IMR-90 (cell line): ENCODE measurements at regions not wholly inside any gene's neighbourhood (a gene's known extent, or its start where the extent isn't known, plus 50 kb on each side); places are given as distances from the start of the nearest gene placed in this dataset.

ENCODE experiments used
- ATAC-seq: fragments of 200-7000 bp; cut with Tn5 transposase; 2 replicates; pipeline ENCODE4 v1.9.1; 2020; ENCODE audit warnings: low read depth, mild to moderate bottlenecking, moderate library complexity
- BruUV-seq: library from RNA; stranded (reverse); fragments of 400-500 nt; replicated peaks from 2 replicates; lab custom pipeline; 2021; lab: Mats Ljungman, UMichigan
- CTCF ChIA-PET: fragments of 300-600 bp; formaldehyde crosslinking; extraction: SDS; loops from one replicate; lab custom pipeline; 2021; ENCODE audit warnings: antibody characterized with exemption; lab: Yijun Ruan, JAX
- POLR2A ChIA-PET: fragments of 300-600 bp; sonication (Branson Sonifier 250); formaldehyde crosslinking; loops from one replicate; lab custom pipeline; 2022; ENCODE audit warnings: antibody characterized with exemption; ENCODE audit not compliant: unreplicated experiment; lab: Charles Lee
- DNase-seq: peaks from one replicate; pipeline ENCODE4 v3.0.0; 2013
- H2AFZ ChIP-seq: replicated peaks from 2 replicates; pipeline ENCODE3; 2013; ENCODE audit warnings: low read length, mild to moderate bottlenecking; ENCODE audit not compliant: poor library complexity
- H2AK5ac ChIP-seq: 2 replicates; pipeline ENCODE4 v1.6.1; 2013; ENCODE audit warnings: low read depth, low read length, inconsistent platforms
- H2AK9ac ChIP-seq: replicated peaks from 2 replicates; pipeline ENCODE3; 2013; ENCODE audit warnings: mild to moderate bottlenecking, low read depth, low read length, moderate library complexity; ENCODE audit not compliant: poor library complexity
- H2BK120ac ChIP-seq: 2 replicates; pipeline ENCODE4 v1.6.1; 2013; ENCODE audit warnings: low read depth, low read length, inconsistent platforms
- H2BK15ac ChIP-seq: 3 replicates; pipeline ENCODE4 v1.6.1; 2013; ENCODE audit warnings: low read depth, low read length, inconsistent platforms
- H2BK20ac ChIP-seq: 2 replicates; pipeline ENCODE4 v1.6.1; 2013; ENCODE audit warnings: low read depth, mild to moderate bottlenecking, inconsistent platforms, low read length, moderate library complexity
- H2BK5ac ChIP-seq: 2 replicates; pipeline ENCODE4 v1.6.1; 2013; ENCODE audit warnings: mild to moderate bottlenecking, low read depth, low read length, inconsistent platforms; ENCODE audit not compliant: poor library complexity, severe bottlenecking
- H3K14ac ChIP-seq: replicated peaks from 2 replicates; pipeline ENCODE4 v1.6.1; 2013; ENCODE audit warnings: low read depth, low read length, inconsistent platforms
- H3K18ac ChIP-seq: 2 replicates; pipeline ENCODE4 v1.6.1; 2013; ENCODE audit warnings: low read depth, low read length, control low read depth
- H3K23ac ChIP-seq: 2 replicates; pipeline ENCODE4 v1.6.1; 2013; ENCODE audit warnings: low read depth, low read length, inconsistent platforms
- H3K27ac ChIP-seq: 2 replicates; pipeline ENCODE4 v1.5.1; 2013; ENCODE audit warnings: mild to moderate bottlenecking, control low read depth, low read length; ENCODE audit not compliant: insufficient read depth
- H3K27me3 ChIP-seq: 2 replicates; pipeline ENCODE4 v1.6.1; 2013; ENCODE audit warnings: low read length; ENCODE audit not compliant: control insufficient read depth, insufficient read depth
- H3K36me3 ChIP-seq: 2 replicates; pipeline ENCODE4 v1.6.1; 2013; ENCODE audit warnings: low read length, mixed read lengths; ENCODE audit not compliant: control insufficient read depth, insufficient read depth
- H3K4ac ChIP-seq: 2 replicates; pipeline ENCODE4 v1.6.1; 2013; ENCODE audit warnings: low read depth, low read length, inconsistent platforms
- H3K4me1 ChIP-seq: 2 replicates; pipeline ENCODE4 v1.6.1; 2013; ENCODE audit warnings: low read length, mixed read lengths; ENCODE audit not compliant: control insufficient read depth, insufficient read depth
- H3K4me2 ChIP-seq: 2 replicates; pipeline ENCODE4 v1.6.1; 2013; ENCODE audit warnings: low read depth, mild to moderate bottlenecking, control low read depth, low read length, moderate library complexity
- H3K4me3 ChIP-seq: 2 replicates; pipeline ENCODE4 v1.5.1; 2013; ENCODE audit warnings: low read depth, mild to moderate bottlenecking, control low read depth, low read length, moderate library complexity; ENCODE audit not compliant: insufficient read depth
- H3K56ac ChIP-seq: 2 replicates; pipeline ENCODE4 v1.6.1; 2013; ENCODE audit warnings: low read length, inconsistent platforms; ENCODE audit not compliant: insufficient read depth; ENCODE audit errors: extremely low read depth
- H3K79me1 ChIP-seq, 2 experiments: 2 replicates each; pipeline ENCODE4 v1.6.1; 2013; ENCODE audit warnings: low read length in 2 of 2, inconsistent platforms in 1 of 2, low read depth in 1 of 2
- H3K9ac ChIP-seq: 2 replicates; pipeline ENCODE4 v1.6.1; 2013; ENCODE audit warnings: low read depth, low read length, control low read depth
- H3K9me1 ChIP-seq: 2 replicates; pipeline ENCODE4 v1.6.1; 2013; ENCODE audit warnings: low read length, inconsistent platforms; ENCODE audit not compliant: insufficient read depth
- H3K9me3 ChIP-seq: 2 replicates; pipeline ENCODE4 v1.6.1; 2013; ENCODE audit warnings: low read length; ENCODE audit not compliant: control insufficient read depth, insufficient read depth
- H4K20me1 ChIP-seq: 2 replicates; pipeline ENCODE4 v1.6.1; 2013; ENCODE audit warnings: low read length, inconsistent platforms; ENCODE audit not compliant: insufficient read depth
- H4K5ac ChIP-seq: 2 replicates; pipeline ENCODE4 v1.6.1; 2013; ENCODE audit warnings: mild to moderate bottlenecking, low read depth, low read length, control low read depth
- H4K8ac ChIP-seq, 2 experiments: 2 replicates each; pipeline ENCODE4 v1.6.1; 2013; ENCODE audit warnings: low read depth in 2 of 2, low read length in 2 of 2, control low read depth in 1 of 2, inconsistent platforms in 1 of 2
- H4K91ac ChIP-seq: 2 replicates; pipeline ENCODE4 v1.6.1; 2013; ENCODE audit warnings: low read depth, low read length, inconsistent platforms; ENCODE audit not compliant: insufficient read depth
- BHLHE40 ChIP-seq: fragments of 150-350 bp; IDR thresholded peaks from 2 replicates; pipeline ENCODE4 v1.6.1; 2016; ENCODE audit warnings: mild to moderate bottlenecking, low read depth, low read length
- CEBPB ChIP-seq: IDR thresholded peaks from 2 replicates; pipeline ENCODE4 v1.6.1; 2012; ENCODE audit warnings: low read depth, low read length, improper control_type of control experiment
- FOS ChIP-seq: fragments of 150-350 bp; IDR thresholded peaks from 2 replicates; pipeline ENCODE4 v1.6.1; 2016; ENCODE audit warnings: low read depth, low read length
- MAFK ChIP-seq: IDR thresholded peaks from 2 replicates; pipeline ENCODE4 v1.6.1; 2012; ENCODE audit warnings: low read depth, low read length, improper control_type of control experiment
- MAZ ChIP-seq: IDR thresholded peaks from 2 replicates; pipeline ENCODE4 v1.6.1; 2012; ENCODE audit warnings: low read depth, mild to moderate bottlenecking, low read length, improper control_type of control experiment, moderate library complexity, borderline replicate concordance
- MXI1 ChIP-seq: IDR thresholded peaks from 2 replicates; pipeline ENCODE4 v1.6.1; 2012; ENCODE audit warnings: low read depth, mild to moderate bottlenecking, low read length, moderate library complexity, borderline replicate concordance
- POLR2A ChIP-seq: IDR thresholded peaks from 2 replicates; pipeline ENCODE4 v1.6.1; 2012; ENCODE audit warnings: mild to moderate bottlenecking, low read depth, low read length
- RAD21 ChIP-seq: IDR thresholded peaks from 2 replicates; pipeline ENCODE4 v1.6.1; 2012; ENCODE audit warnings: low read length, improper control_type of control experiment
- RCOR1 ChIP-seq: IDR thresholded peaks from 2 replicates; pipeline ENCODE4 v1.6.1; 2012; ENCODE audit warnings: mild to moderate bottlenecking, low read length, improper control_type of control experiment; ENCODE audit not compliant: insufficient replicate concordance
- RFX5 ChIP-seq: IDR thresholded peaks from 2 replicates; pipeline ENCODE4 v1.8.0; 2012; ENCODE audit warnings: low read depth, mild to moderate bottlenecking, low read length, moderate library complexity
- SMC3 ChIP-seq: fragments of 150-350 bp; IDR thresholded peaks from 2 replicates; pipeline ENCODE4 v1.6.1; 2016; ENCODE audit warnings: low read depth, mild to moderate bottlenecking, antibody characterized with exemption, low read length, moderate library complexity
- WGBS, 2 experiments: methylation state at CpG; one replicate each; pipeline versions ENCODE4 v1.1.5 to v1.1.7; 2013; ENCODE audit warnings: missing lambda C conversion rate in 2 of 2; ENCODE audit not compliant: insufficient read length in 1 of 2; ENCODE audit errors: extremely low coverage in 2 of 2; 5-methylcytosine and 5-hydroxymethylcytosine counted together
- dilution Hi-C: fragments of 300-500 bp; cut with HindIII; formaldehyde crosslinking; loops from one replicate; pipeline ENCODE4 v1.14.3; 2018; ENCODE audit warnings: low sequenced_read_pairs; ENCODE audit not compliant: unreplicated experiment
- in situ Hi-C: fragments of 300-500 bp; cut with MboI; formaldehyde crosslinking; loops from 3 replicates; pipeline ENCODE4 v1.14.3; 2019; ENCODE audit warnings: low sequenced_read_pairs, inconsistent platforms, mixed read lengths
- intact Hi-C: fragments of 100-400 bp; cut with micrococcal nuclease; formaldehyde crosslinking; loops from 2 replicates; pipeline ENCODE4 v1.10.0; 2022
- TF ChIP-seq, protein P1 (sequence below): conservative IDR thresholded peaks from 2 replicates; pipeline ENCODE4 v1.5.1; 2012; ENCODE audit warnings: mild to moderate bottlenecking, low read depth, low read length, improper control_type of control experiment
- TF ChIP-seq, protein P2 (sequence below): fragments of 150-350 bp; IDR thresholded peaks from 2 replicates; pipeline ENCODE4 v1.6.1; 2017; ENCODE audit warnings: mild to moderate bottlenecking, antibody characterized with exemption, low read length, low read depth

DNA sequence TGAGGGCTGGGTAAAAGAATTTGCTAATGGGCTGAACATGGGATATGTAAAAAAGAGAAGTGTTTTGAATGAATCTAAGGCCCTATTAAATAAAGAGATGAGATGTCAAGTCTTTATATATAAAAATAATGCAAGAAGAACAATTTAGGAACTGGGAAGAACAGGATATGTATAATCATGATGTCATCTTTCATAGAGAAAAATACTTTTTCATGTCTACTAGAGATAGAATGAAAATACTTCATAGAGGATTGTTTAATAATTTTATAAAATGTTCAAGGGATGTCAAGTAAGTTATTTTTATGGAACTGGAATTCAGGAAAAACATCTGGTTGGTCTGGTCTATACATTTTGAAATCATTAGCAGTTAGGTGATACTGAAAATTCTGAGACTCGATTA is 799.0 kb upstream of the CTNND2 start:
- no peak overlapping the region for H3K4me3 ChIP-seq
- POLR2A ChIA-PET = no interaction called here
- no peak overlapping the region for H4K5ac ChIP-seq
- H3K4me1 ChIP-seq = no peaks in the 10 kb centered on the region
- no peak overlapping the region for H3K18ac ChIP-seq
- CTCF ChIA-PET = no interaction called here
- dilution Hi-C loops (no loop called here), in situ Hi-C loops (no loop called here), intact Hi-C loops (no loop called here)
- no peaks in the 10 kb centered on the region for H3K27me3 ChIP-seq
- H3K14ac ChIP-seq = no peak overlapping the region
- no peak overlapping the region for H3K27ac ChIP-seq
- H3K56ac ChIP-seq = no peak overlapping the region
- no peak overlapping the region for H2AK9ac ChIP-seq
- no peak overlapping the region for H2BK120ac ChIP-seq
- H4K8ac ChIP-seq = no peak overlapping the region
- H3K9me1 ChIP-seq = no peaks in the 10 kb centered on the region
- H3K4me2 ChIP-seq = no peak overlapping the region
- no TSS peak for BruUV-seq
- no peak overlapping the region for H2BK15ac ChIP-seq
- H3K4ac ChIP-seq = no peak overlapping the region
- no peak overlapping the region for H4K91ac ChIP-seq
- no peaks in the 10 kb centered on the region for H4K20me1 ChIP-seq
- no peak for ATAC-seq
- no peaks in the 10 kb centered on the region for H3K79me1 ChIP-seq
- H2BK5ac ChIP-seq = no peak overlapping the region
- H2AFZ ChIP-seq = no peak overlapping the region
- H3K9me3 ChIP-seq = peaks cover 5% of the 10 kb centered on the region
- no CpG with 5 or more reads among the region's 1 CpG for WGBS, 2 experiments
- no peaks in the 10 kb centered on the region for H3K36me3 ChIP-seq
- TF ChIP-seq RAD21 (no peak), MXI1 (no peak), MAFK (no peak), FOS (no peak), RFX5 (no peak), MAZ (no peak), POLR2A (no peak), RCOR1 (no peak), CEBPB (no peak), BHLHE40 (no peak), SMC3 (no peak)
- TF ChIP-seq, protein P1, sequence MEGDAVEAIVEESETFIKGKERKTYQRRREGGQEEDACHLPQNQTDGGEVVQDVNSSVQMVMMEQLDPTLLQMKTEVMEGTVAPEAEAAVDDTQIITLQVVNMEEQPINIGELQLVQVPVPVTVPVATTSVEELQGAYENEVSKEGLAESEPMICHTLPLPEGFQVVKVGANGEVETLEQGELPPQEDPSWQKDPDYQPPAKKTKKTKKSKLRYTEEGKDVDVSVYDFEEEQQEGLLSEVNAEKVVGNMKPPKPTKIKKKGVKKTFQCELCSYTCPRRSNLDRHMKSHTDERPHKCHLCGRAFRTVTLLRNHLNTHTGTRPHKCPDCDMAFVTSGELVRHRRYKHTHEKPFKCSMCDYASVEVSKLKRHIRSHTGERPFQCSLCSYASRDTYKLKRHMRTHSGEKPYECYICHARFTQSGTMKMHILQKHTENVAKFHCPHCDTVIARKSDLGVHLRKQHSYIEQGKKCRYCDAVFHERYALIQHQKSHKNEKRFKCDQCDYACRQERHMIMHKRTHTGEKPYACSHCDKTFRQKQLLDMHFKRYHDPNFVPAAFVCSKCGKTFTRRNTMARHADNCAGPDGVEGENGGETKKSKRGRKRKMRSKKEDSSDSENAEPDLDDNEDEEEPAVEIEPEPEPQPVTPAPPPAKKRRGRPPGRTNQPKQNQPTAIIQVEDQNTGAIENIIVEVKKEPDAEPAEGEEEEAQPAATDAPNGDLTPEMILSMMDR = no peak
- TF ChIP-seq, protein P2, sequence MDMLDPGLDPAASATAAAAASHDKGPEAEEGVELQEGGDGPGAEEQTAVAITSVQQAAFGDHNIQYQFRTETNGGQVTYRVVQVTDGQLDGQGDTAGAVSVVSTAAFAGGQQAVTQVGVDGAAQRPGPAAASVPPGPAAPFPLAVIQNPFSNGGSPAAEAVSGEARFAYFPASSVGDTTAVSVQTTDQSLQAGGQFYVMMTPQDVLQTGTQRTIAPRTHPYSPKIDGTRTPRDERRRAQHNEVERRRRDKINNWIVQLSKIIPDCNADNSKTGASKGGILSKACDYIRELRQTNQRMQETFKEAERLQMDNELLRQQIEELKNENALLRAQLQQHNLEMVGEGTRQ = no peak
- no peak overlapping the region for H2AK5ac ChIP-seq
- H3K23ac ChIP-seq = no peak overlapping the region
- no peak for DNase-seq
- H2BK20ac ChIP-seq = no peak overlapping the region
- H3K9ac ChIP-seq = no peak overlapping the region
